ENCODE measurements at regions not wholly inside any gene's neighbourhood (a gene's known extent, or its start where the extent isn't known, plus 50 kb on each side); places are given as distances from the start of the nearest gene placed in this dataset.

DNA sequence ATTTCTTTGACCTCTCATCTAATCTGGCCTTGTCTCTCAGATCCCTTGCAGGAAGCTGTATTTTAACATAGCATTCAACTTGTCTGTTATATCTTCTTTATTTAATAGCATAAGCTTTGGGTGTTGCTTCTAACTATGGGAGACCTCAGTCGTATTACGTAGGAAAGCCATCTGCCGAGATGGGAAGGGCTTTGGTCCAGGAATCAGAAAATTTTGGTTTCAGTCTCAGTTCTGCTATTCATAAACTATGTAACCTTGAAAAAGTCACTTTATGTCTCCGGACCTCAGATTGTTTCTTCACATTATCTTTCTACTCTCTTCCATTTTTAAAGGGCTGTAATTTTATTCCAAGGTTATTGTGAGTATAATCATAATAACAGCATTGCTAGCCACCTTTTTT lies 297.7 kb downstream of the SATB2 start:
- no peak overlapping the region for H2AFZ ChIP-seq (ENCODE audit: low read depth, low read length)
- no peak overlapping the region for H3K9ac ChIP-seq (ENCODE audit: low read length)
- no peaks in the 10 kb centered on the region for H3K36me3 ChIP-seq (ENCODE audit: insufficient read depth, low read length)
- Mint-ChIP-seq H3K27me3 (ENCODE audit: low read depth, unreplicated experiment) (peaks cover 3% of the 10 kb centered on the region), H3K9me3 (ENCODE audit: unreplicated experiment) (peaks cover 22% of the 10 kb centered on the region), H3K4me3 (ENCODE audit: unreplicated experiment) (no peak overlapping the region), H3K36me3 (ENCODE audit: low read depth, unreplicated experiment) (peaks cover 2% of the 10 kb centered on the region), H3K27ac (ENCODE audit: unreplicated experiment) (no peak overlapping the region), H3K4me1 (ENCODE audit: low read depth, unreplicated experiment) (peaks cover 12% of the 10 kb centered on the region)
- peak overlapping the region; percentile 69 for H3K4me2 ChIP-seq (ENCODE audit: low read length)
- peak overlapping the region; percentile 59 for H3K27ac ChIP-seq (ENCODE audit: low read depth, low read length)
- TF ChIP-seq EZH2 (IDR thresholded peaks at IDR 0.05; ENCODE audit: insufficient read depth, low read length) = no peak
- TF ChIP-seq, protein P1, sequence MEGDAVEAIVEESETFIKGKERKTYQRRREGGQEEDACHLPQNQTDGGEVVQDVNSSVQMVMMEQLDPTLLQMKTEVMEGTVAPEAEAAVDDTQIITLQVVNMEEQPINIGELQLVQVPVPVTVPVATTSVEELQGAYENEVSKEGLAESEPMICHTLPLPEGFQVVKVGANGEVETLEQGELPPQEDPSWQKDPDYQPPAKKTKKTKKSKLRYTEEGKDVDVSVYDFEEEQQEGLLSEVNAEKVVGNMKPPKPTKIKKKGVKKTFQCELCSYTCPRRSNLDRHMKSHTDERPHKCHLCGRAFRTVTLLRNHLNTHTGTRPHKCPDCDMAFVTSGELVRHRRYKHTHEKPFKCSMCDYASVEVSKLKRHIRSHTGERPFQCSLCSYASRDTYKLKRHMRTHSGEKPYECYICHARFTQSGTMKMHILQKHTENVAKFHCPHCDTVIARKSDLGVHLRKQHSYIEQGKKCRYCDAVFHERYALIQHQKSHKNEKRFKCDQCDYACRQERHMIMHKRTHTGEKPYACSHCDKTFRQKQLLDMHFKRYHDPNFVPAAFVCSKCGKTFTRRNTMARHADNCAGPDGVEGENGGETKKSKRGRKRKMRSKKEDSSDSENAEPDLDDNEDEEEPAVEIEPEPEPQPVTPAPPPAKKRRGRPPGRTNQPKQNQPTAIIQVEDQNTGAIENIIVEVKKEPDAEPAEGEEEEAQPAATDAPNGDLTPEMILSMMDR (IDR thresholded peaks at IDR 0.05; ENCODE audit: insufficient read depth, low read depth, low read length) = no peak
- peaks cover 2% of the 10 kb centered on the region for H3K9me3 ChIP-seq (ENCODE audit: insufficient read depth, low read depth, low read length)
- no peak overlapping the region for H3K4me3 ChIP-seq (ENCODE audit: insufficient read depth, low read depth, low read length)
- FAIRE-seq (no peak), DNase-seq (ENCODE audit: low read depth) (peak; percentile 52)
- H3K79me2 ChIP-seq (ENCODE audit: insufficient read depth, low read length) = no peaks in the 10 kb centered on the region
- H3K27me3 ChIP-seq (ENCODE audit: insufficient read depth, low read length) = no peaks in the 10 kb centered on the region
- no peaks in the 10 kb centered on the region for H4K20me1 ChIP-seq (ENCODE audit: insufficient read depth, low read length)
- H3K4me1 ChIP-seq (ENCODE audit: insufficient read depth, low read length) = peaks cover 14% of the 10 kb centered on the region

DNA sequence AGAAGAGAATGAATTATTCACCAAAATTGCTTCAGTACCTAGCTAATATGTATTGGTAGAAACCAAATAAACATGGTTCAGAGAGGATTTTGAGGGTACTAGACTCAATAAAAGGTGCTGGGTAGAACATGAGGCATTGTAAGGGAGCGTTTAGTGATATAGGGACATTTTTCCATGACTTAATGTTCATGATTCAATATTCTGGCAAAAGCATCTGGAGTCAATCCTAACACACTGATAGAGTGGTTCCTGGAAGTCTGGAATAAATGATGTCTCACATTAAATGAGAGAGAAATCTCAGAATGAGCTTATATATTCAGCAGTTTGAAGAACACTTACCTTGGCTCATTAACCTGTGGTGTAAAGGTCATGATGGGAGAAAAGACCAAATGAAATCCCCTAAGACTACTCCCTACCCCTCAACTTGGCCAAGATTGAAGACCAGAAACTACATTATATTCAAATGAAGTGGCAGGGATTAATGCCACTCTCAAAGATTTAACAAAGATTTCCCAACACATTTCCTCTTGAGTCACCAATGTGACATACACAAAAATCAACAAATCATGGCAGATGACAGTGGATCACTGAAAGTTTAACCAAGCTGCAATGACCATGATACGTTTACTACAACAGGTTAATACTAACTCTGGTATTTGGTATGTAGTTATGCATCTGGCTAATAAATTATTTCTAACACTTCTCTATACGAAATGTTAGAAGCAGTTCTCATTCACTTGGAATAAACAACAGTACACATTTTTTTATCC lies 309.5 kb downstream of the SATB2 start:
- TF ChIP-seq, protein P1 (IDR thresholded peaks at IDR 0.05; ENCODE audit: insufficient read depth, low read depth, low read length) = no peak
- no peak for TF ChIP-seq EZH2 (IDR thresholded peaks at IDR 0.05; ENCODE audit: insufficient read depth, low read length)
- Histone ChIP-seq H3K27me3 (ENCODE audit: insufficient read depth, low read length) (no peaks in the 10 kb centered on the region), H3K9me3 (ENCODE audit: insufficient read depth, low read depth, low read length) (peaks cover 2% of the 10 kb centered on the region), H3K4me1 (ENCODE audit: insufficient read depth, low read length) (no peaks in the 10 kb centered on the region), H3K9ac (ENCODE audit: low read length) (no peak overlapping the region), H3K4me3 (ENCODE audit: insufficient read depth, low read depth, low read length) (no peak overlapping the region), H2AFZ (ENCODE audit: low read depth, low read length) (no peak overlapping the region), H4K20me1 (ENCODE audit: insufficient read depth, low read length) (no peaks in the 10 kb centered on the region), H3K27ac (ENCODE audit: low read depth, low read length) (no peak overlapping the region), H3K4me2 (ENCODE audit: low read length) (no peak overlapping the region), H3K36me3 (ENCODE audit: insufficient read depth, low read length) (no peaks in the 10 kb centered on the region), H3K79me2 (ENCODE audit: insufficient read depth, low read length) (no peaks in the 10 kb centered on the region)
- FAIRE-seq = peak; percentile 17
- Mint-ChIP-seq H3K36me3 (ENCODE audit: low read depth, unreplicated experiment) (no peaks in the 10 kb centered on the region), H3K9me3 (ENCODE audit: unreplicated experiment) (peaks cover 3% of the 10 kb centered on the region), H3K27ac (ENCODE audit: unreplicated experiment) (no peak overlapping the region), H3K4me3 (ENCODE audit: unreplicated experiment) (no peak overlapping the region), H3K27me3 (ENCODE audit: low read depth, unreplicated experiment) (peaks cover 8% of the 10 kb centered on the region), H3K4me1 (ENCODE audit: low read depth, unreplicated experiment) (peaks cover 9% of the 10 kb centered on the region)
- no peak for DNase-seq (ENCODE audit: low read depth)

DNA sequence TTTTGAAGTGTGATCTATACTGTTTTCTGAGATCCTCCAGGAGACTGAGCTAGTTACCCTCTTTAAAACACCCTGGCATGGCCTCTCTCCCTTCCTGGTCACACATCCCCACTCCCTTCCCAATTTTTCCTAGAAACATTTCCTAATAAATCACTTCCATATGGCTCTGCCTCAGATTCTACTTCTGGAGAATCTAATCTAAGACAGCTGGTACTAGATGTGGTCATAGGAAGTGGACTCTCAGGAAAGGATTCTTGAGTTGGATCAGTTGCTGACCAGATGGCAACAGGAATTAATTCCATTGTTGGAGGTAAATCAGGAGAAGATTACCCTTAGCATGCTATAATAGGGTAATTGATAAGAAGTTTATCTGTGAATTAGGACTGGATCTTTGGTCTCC lies 310.5 kb downstream of the SATB2 start:
- H3K4me3 ChIP-seq (ENCODE audit: insufficient read depth, low read depth, low read length) = no peak overlapping the region
- Mint-ChIP-seq H3K4me3 (ENCODE audit: unreplicated experiment) (no peak overlapping the region), H3K9me3 (ENCODE audit: unreplicated experiment) (peaks cover 3% of the 10 kb centered on the region), H3K36me3 (ENCODE audit: low read depth, unreplicated experiment) (no peaks in the 10 kb centered on the region), H3K27me3 (ENCODE audit: low read depth, unreplicated experiment) (peaks cover 4% of the 10 kb centered on the region), H3K4me1 (ENCODE audit: low read depth, unreplicated experiment) (peaks cover 9% of the 10 kb centered on the region), H3K27ac (ENCODE audit: unreplicated experiment) (no peak overlapping the region)
- H2AFZ ChIP-seq (ENCODE audit: low read depth, low read length) = no peak overlapping the region
- H3K4me2 ChIP-seq (ENCODE audit: low read length) = no peak overlapping the region
- no peak overlapping the region for H3K27ac ChIP-seq (ENCODE audit: low read depth, low read length)
- no peaks in the 10 kb centered on the region for H3K79me2 ChIP-seq (ENCODE audit: insufficient read depth, low read length)
- no peak overlapping the region for H3K9ac ChIP-seq (ENCODE audit: low read length)
- no peaks in the 10 kb centered on the region for H3K27me3 ChIP-seq (ENCODE audit: insufficient read depth, low read length)
- peaks cover 2% of the 10 kb centered on the region for H3K9me3 ChIP-seq (ENCODE audit: insufficient read depth, low read depth, low read length)
- H3K36me3 ChIP-seq (ENCODE audit: insufficient read depth, low read length) = no peaks in the 10 kb centered on the region
- FAIRE-seq (no peak), DNase-seq (ENCODE audit: low read depth) (peak; percentile 18)
- TF ChIP-seq EZH2 (IDR thresholded peaks at IDR 0.05; ENCODE audit: insufficient read depth, low read length) = no peak
- TF ChIP-seq, protein P1 (IDR thresholded peaks at IDR 0.05; ENCODE audit: insufficient read depth, low read depth, low read length) = no peak
- no peaks in the 10 kb centered on the region for H3K4me1 ChIP-seq (ENCODE audit: insufficient read depth, low read length)
- no peaks in the 10 kb centered on the region for H4K20me1 ChIP-seq (ENCODE audit: insufficient read depth, low read length)
